ENCODE measurements at regions not wholly inside any gene's neighbourhood (a gene's known extent, or its start where the extent isn't known, plus 50 kb on each side); places are given as distances from the start of the nearest gene placed in this dataset.

DNA sequence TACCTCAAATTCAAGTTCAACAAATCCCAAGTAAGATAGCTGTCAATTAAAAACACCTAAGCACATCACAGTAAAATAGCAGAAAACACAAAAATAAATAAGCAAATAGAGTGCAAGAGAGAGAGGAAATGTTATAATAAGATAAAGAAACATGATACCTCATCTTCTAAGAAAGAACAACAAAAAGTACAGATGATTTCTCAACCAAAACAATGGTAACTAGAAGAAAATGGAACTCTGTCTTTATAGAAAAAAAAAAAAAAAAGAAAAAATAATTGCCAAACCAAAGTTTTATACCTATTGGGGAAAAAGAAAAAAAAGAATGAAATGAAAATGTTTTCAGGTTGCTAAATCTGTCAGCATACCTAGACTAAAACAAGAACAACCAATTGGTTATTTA is 1253.5 kb upstream of the CDH2 start:
- TF ChIP-seq, protein P1, sequence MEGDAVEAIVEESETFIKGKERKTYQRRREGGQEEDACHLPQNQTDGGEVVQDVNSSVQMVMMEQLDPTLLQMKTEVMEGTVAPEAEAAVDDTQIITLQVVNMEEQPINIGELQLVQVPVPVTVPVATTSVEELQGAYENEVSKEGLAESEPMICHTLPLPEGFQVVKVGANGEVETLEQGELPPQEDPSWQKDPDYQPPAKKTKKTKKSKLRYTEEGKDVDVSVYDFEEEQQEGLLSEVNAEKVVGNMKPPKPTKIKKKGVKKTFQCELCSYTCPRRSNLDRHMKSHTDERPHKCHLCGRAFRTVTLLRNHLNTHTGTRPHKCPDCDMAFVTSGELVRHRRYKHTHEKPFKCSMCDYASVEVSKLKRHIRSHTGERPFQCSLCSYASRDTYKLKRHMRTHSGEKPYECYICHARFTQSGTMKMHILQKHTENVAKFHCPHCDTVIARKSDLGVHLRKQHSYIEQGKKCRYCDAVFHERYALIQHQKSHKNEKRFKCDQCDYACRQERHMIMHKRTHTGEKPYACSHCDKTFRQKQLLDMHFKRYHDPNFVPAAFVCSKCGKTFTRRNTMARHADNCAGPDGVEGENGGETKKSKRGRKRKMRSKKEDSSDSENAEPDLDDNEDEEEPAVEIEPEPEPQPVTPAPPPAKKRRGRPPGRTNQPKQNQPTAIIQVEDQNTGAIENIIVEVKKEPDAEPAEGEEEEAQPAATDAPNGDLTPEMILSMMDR (IDR thresholded peaks at IDR 0.05), result no peak
- TF ChIP-seq POLR2AphosphoS5 (IDR thresholded peaks at IDR 0.05) (no peak), POLR2A (IDR thresholded peaks at IDR 0.05) (no peak), EP300 (IDR thresholded peaks at IDR 0.05) (no peak)
